DND-41 (cell line): ENCODE measurements at regions not wholly inside any gene's neighbourhood (a gene's known extent, or its start where the extent isn't known, plus 50 kb on each side); places are given as distances from the start of the nearest gene placed in this dataset.

ENCODE experiments used
- ATAC-seq: fragments of 200-7000 bp; cut with Tn5 transposase; 3 replicates; pipeline ENCODE4 v1.9.1; 2021; ENCODE audit warnings: low read depth; ENCODE audit not compliant: insufficient read depth
- DNase-seq: peaks from one replicate; pipeline ENCODE4 v3.0.0-alpha.2; 2020
- H2AFZ ChIP-seq: 2 replicates; pipeline ENCODE4 v1.6.0; 2012; ENCODE audit warnings: low read depth, low read length
- H3K27ac ChIP-seq: 2 replicates; pipeline ENCODE4 v1.5.1; 2012; ENCODE audit warnings: low read length, inconsistent platforms
- H3K27me3 ChIP-seq: fragments of 200-600 bp; sonication (generic); 2 replicates; pipeline ENCODE4 v1.6.0; 2012; ENCODE audit warnings: low read length, mild to moderate bottlenecking, inconsistent platforms; ENCODE audit not compliant: insufficient read depth, poor library complexity
- H3K36me3 ChIP-seq: 2 replicates; pipeline ENCODE4 v1.5.1; 2012; ENCODE audit warnings: low read length, inconsistent platforms; ENCODE audit not compliant: insufficient read depth
- H3K4me1 ChIP-seq: 2 replicates; pipeline ENCODE4 v1.5.1; 2012; ENCODE audit warnings: mild to moderate bottlenecking, low read length; ENCODE audit not compliant: insufficient read depth
- H3K4me2 ChIP-seq: 2 replicates; pipeline ENCODE4 v1.6.0; 2012; ENCODE audit warnings: mild to moderate bottlenecking, moderate library complexity, low read length, inconsistent platforms; ENCODE audit not compliant: insufficient read depth
- H3K4me3 ChIP-seq, 2 experiments: fragments of 200-600 bp in 1 of 2; shearing (Covaris generic) in 1 of 2; 2 replicates each; pipeline ENCODE4 v1.5.1; 2012 to 2016; ENCODE audit warnings: inconsistent platforms in 2 of 2, low read length in 2 of 2, mild to moderate bottlenecking in 2 of 2, low read depth in 1 of 2, moderate library complexity in 1 of 2
- H3K79me2 ChIP-seq: 2 replicates; pipeline ENCODE4 v1.6.0; 2012; ENCODE audit warnings: low read length, inconsistent platforms; ENCODE audit not compliant: insufficient read depth
- H3K9ac ChIP-seq: 2 replicates; pipeline ENCODE4 v1.6.0; 2012; ENCODE audit warnings: low read depth, mild to moderate bottlenecking, inconsistent platforms, low read length, moderate library complexity
- H3K9me3 ChIP-seq: 2 replicates; pipeline ENCODE4 v1.5.1; 2012; ENCODE audit warnings: low read length, moderate library complexity, mild to moderate bottlenecking, inconsistent platforms; ENCODE audit not compliant: insufficient read depth, severe bottlenecking
- H4K20me1 ChIP-seq: 2 replicates; pipeline ENCODE4 v1.6.0; 2012; ENCODE audit warnings: low read length; ENCODE audit not compliant: insufficient read depth
- CTCF ChIP-seq: IDR thresholded peaks from 2 replicates; pipeline ENCODE4 v1.5.1; 2012; ENCODE audit warnings: borderline replicate concordance, low read length, moderate library complexity, mild to moderate bottlenecking; ENCODE audit not compliant: poor library complexity, severe bottlenecking; ENCODE audit errors: extremely low read depth
- EZH2 ChIP-seq: IDR thresholded peaks from 3 replicates; pipeline ENCODE4 v1.6.1; 2012; ENCODE audit warnings: borderline replicate concordance, low read depth, mild to moderate bottlenecking, moderate library complexity, low read length, inconsistent platforms; ENCODE audit not compliant: severe bottlenecking

GRCh38 chr12:61037792-61038191 is 1222.4 kb upstream of the USP15 start:
- no peak for DNase-seq
- H3K27me3 ChIP-seq = no peaks in the 10 kb centered on the region
- no peaks in the 10 kb centered on the region for H3K79me2 ChIP-seq

DNA sequence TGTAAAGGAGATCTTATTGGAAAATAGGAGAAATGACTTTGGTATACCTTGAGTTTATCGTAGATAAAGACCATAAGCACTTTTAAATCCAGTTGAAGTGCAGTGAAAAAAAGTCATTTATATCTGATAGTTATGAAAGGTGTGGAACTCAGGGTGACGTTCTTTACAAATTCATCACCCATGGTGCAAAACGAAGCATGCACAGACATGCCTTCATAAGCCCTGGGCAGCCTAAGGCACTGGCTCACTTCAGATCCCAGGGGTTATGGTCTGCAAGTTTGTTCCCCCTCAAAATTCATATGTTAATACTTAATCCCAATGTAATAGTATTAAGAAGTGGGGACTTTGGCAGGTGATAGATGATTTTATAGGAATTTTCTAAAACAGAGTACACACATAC is 1216.4 kb upstream of the USP15 start:
- no peak for DNase-seq
- TF ChIP-seq CTCF (no peak), EZH2 (no peak)
- Histone ChIP-seq H3K27ac (no peak overlapping the region), H3K4me3 (no peak overlapping the region), H3K27me3 (no peaks in the 10 kb centered on the region), H3K4me2 (no peak overlapping the region), H3K36me3 (no peaks in the 10 kb centered on the region), H3K79me2 (no peaks in the 10 kb centered on the region), H3K9me3 (no peaks in the 10 kb centered on the region), H3K9ac (no peak overlapping the region), H2AFZ (no peak overlapping the region), H3K4me1 (no peaks in the 10 kb centered on the region), H4K20me1 (no peaks in the 10 kb centered on the region)
- no peak for ATAC-seq

More at GRCh38 chr12:61037792-61038191, 1222.4 kb upstream of the USP15 start:
- TF ChIP-seq CTCF (no peak), EZH2 (no peak)
- no peak overlapping the region for H3K9ac ChIP-seq
- no peak overlapping the region for H3K27ac ChIP-seq
- no peaks in the 10 kb centered on the region for H3K36me3 ChIP-seq
- H3K4me2 ChIP-seq = no peak overlapping the region
- H2AFZ ChIP-seq = no peak overlapping the region
- no peaks in the 10 kb centered on the region for H4K20me1 ChIP-seq
- no peak overlapping the region for H3K4me3 ChIP-seq
- no peaks in the 10 kb centered on the region for H3K4me1 ChIP-seq
- no peaks in the 10 kb centered on the region for H3K9me3 ChIP-seq
- ATAC-seq = no peak

- Histone ChIP-seq H3K4me3 (no peak overlapping the region), H3K9me3 (no peaks in the 10 kb centered on the region), H4K20me1 (no peaks in the 10 kb centered on the region), H3K9ac (no peak overlapping the region), H3K4me2 (no peak overlapping the region), H2AFZ (no peak overlapping the region), H3K4me1 (no peaks in the 10 kb centered on the region), H3K27me3 (no peaks in the 10 kb centered on the region), H3K27ac (no peak overlapping the region), H3K36me3 (no peaks in the 10 kb centered on the region), H3K79me2 (no peaks in the 10 kb centered on the region)
- TF ChIP-seq EZH2 (no peak), CTCF (no peak)
- no peak for ATAC-seq
- DNase-seq = no peak
These were observed 1215.4 kb upstream of the USP15 start for GRCh38 chr12:61044766-61045165.
